ENCODE measurements at regions not wholly inside any gene's neighbourhood (a gene's known extent, or its start where the extent isn't known, plus 50 kb on each side); places are given as distances from the start of the nearest gene placed in this dataset.

- no peak for DNase-seq (ENCODE audit: low spot score)
- Mint-ChIP-seq H3K4me3 (no peak overlapping the region), H3K9me3 (peaks cover 22% of the 10 kb centered on the region), H3K27me3 (ENCODE audit: insufficient read depth, low read depth) (peaks cover 15% of the 10 kb centered on the region), H3K27ac (peak overlapping the region; percentile 42), H3K4me1 (peaks cover 41% of the 10 kb centered on the region), H3K36me3 (peaks cover 1% of the 10 kb centered on the region)
- TF ChIP-seq CTCF (IDR thresholded peaks at IDR 0.05): no peak
- no peak for TF ChIP-seq EZH2 (IDR thresholded peaks at IDR 0.05)
- TF ChIP-seq EZH2phosphoT487 (IDR thresholded peaks at IDR 0.05): no peak
- H2AFZ ChIP-seq (replicated peaks): peak overlapping the region; percentile 75
- no peaks in the 10 kb centered on the region for H3F3A ChIP-seq (ENCODE audit: low read depth)
- no peak overlapping the region for H3K4me3 ChIP-seq
- no peaks in the 10 kb centered on the region for H3K9me3 ChIP-seq (ENCODE audit: low read depth)
- H3K9ac ChIP-seq: no peak overlapping the region
- H3K36me3 ChIP-seq: no peaks in the 10 kb centered on the region
- H3K27me3 ChIP-seq: no peaks in the 10 kb centered on the region
- H3K27ac ChIP-seq: no peak overlapping the region
- peaks cover 7% of the 10 kb centered on the region for H3K4me1 ChIP-seq
- H3K4me2 ChIP-seq: no peak overlapping the region
- H4K20me1 ChIP-seq (ENCODE audit: low read depth): no peaks in the 10 kb centered on the region
- no peaks in the 10 kb centered on the region for H3K79me2 ChIP-seq (ENCODE audit: low read depth)
Measured at GRCh38 chr2:8535469-8535795, 146.4 kb upstream of the ID2 start.

GRCh38 chr2:8535821-8536685 lies 145.8 kb upstream of the ID2 start:
- Histone ChIP-seq H3F3A (ENCODE audit: low read depth) (no peaks in the 10 kb centered on the region), H3K9ac (no peak overlapping the region), H3K79me2 (ENCODE audit: low read depth) (no peaks in the 10 kb centered on the region), H3K4me2 (no peak overlapping the region), H2AFZ (replicated peaks) (peak overlapping the region; percentile 75), H3K36me3 (no peaks in the 10 kb centered on the region), H3K27me3 (no peaks in the 10 kb centered on the region), H3K4me1 (peaks cover 7% of the 10 kb centered on the region), H3K9me3 (ENCODE audit: low read depth) (no peaks in the 10 kb centered on the region), H3K4me3 (no peak overlapping the region), H3K27ac (no peak overlapping the region), H4K20me1 (ENCODE audit: low read depth) (no peaks in the 10 kb centered on the region)
- peaks cover 1% of the 10 kb centered on the region for H3K36me3 Mint-ChIP-seq
- H3K4me1 Mint-ChIP-seq: peaks cover 47% of the 10 kb centered on the region
- peaks cover 19% of the 10 kb centered on the region for H3K9me3 Mint-ChIP-seq
- no peak for TF ChIP-seq EZH2phosphoT487 (IDR thresholded peaks at IDR 0.05)
- TF ChIP-seq CTCF (IDR thresholded peaks at IDR 0.05): no peak
- TF ChIP-seq EZH2 (IDR thresholded peaks at IDR 0.05): no peak
- H3K27ac Mint-ChIP-seq: peak overlapping the region; percentile 88
- H3K27me3 Mint-ChIP-seq (ENCODE audit: insufficient read depth, low read depth): peaks cover 15% of the 10 kb centered on the region
- DNase-seq (ENCODE audit: low spot score): no peak
- H3K4me3 Mint-ChIP-seq: peak overlapping the region; percentile 33

GRCh38 chr2:8536686-8537561 lies 144.9 kb upstream of the ID2 start:
- Histone ChIP-seq H3K36me3 (no peaks in the 10 kb centered on the region), H3K27me3 (no peaks in the 10 kb centered on the region), H3F3A (ENCODE audit: low read depth) (no peaks in the 10 kb centered on the region), H3K4me3 (no peak overlapping the region), H3K4me1 (peaks cover 7% of the 10 kb centered on the region), H4K20me1 (ENCODE audit: low read depth) (no peaks in the 10 kb centered on the region), H3K79me2 (ENCODE audit: low read depth) (no peaks in the 10 kb centered on the region), H3K9me3 (ENCODE audit: low read depth) (no peaks in the 10 kb centered on the region), H2AFZ (replicated peaks) (no peak overlapping the region), H3K27ac (no peak overlapping the region), H3K4me2 (no peak overlapping the region), H3K9ac (no peak overlapping the region)
- peaks cover 51% of the 10 kb centered on the region for H3K4me1 Mint-ChIP-seq
- peak overlapping the region; percentile 88 for H3K27ac Mint-ChIP-seq
- TF ChIP-seq EZH2 (IDR thresholded peaks at IDR 0.05): no peak
- no peak for TF ChIP-seq CTCF (IDR thresholded peaks at IDR 0.05)
- TF ChIP-seq EZH2phosphoT487 (IDR thresholded peaks at IDR 0.05): no peak
- peaks cover 15% of the 10 kb centered on the region for H3K27me3 Mint-ChIP-seq (ENCODE audit: insufficient read depth, low read depth)
- DNase-seq (ENCODE audit: low spot score): no peak
- peaks cover 10% of the 10 kb centered on the region for H3K9me3 Mint-ChIP-seq
- H3K4me3 Mint-ChIP-seq: peak overlapping the region; percentile 22
- H3K36me3 Mint-ChIP-seq: peaks cover 1% of the 10 kb centered on the region
